Keratinocyte (primary cell): ENCODE measurements at regions not wholly inside any gene's neighbourhood (a gene's known extent, or its start where the extent isn't known, plus 50 kb on each side); places are given as distances from the start of the nearest gene placed in this dataset.

Experiments
- DNase-seq: peaks from one replicate; pipeline ENCODE4 v3.0.0-alpha.2; 2011; ENCODE audit warnings: low read depth, missing footprints, low spot score
- FAIRE-seq: peaks from 2 replicates; lab custom pipeline; 2011; peaks lifted over from hg19 to GRCh38; lab: Jason Lieb, UNC
- H2AFZ ChIP-seq: 2 replicates; pipeline ENCODE4 v1.6.0; 2012; ENCODE audit warnings: low read length, control low read depth, inconsistent platforms; ENCODE audit not compliant: control insufficient read depth
- H3K27ac ChIP-seq: 2 replicates; pipeline ENCODE4 v1.5.1; 2011; ENCODE audit warnings: low read length; ENCODE audit not compliant: control insufficient read depth, insufficient read depth
- H3K27me3 ChIP-seq: 3 replicates; pipeline ENCODE4 v1.6.0; 2011; ENCODE audit warnings: low read length; ENCODE audit not compliant: control insufficient read depth, insufficient read depth; ENCODE audit errors: extremely low read depth
- H3K36me3 ChIP-seq, 2 experiments: 2 replicates in 1 of 2; 3 replicates in 1 of 2; pipeline ENCODE4 v1.5.1; 2011; ENCODE audit warnings: low read length in 2 of 2, mild to moderate bottlenecking in 1 of 2; ENCODE audit not compliant: control insufficient read depth in 2 of 2, insufficient read depth in 2 of 2; ENCODE audit errors: extremely low read depth in 1 of 2
- H3K4me1 ChIP-seq: 3 replicates; pipeline ENCODE4 v1.5.1; 2011; ENCODE audit warnings: low read length; ENCODE audit not compliant: control insufficient read depth, insufficient read depth; ENCODE audit errors: extremely low read depth
- H3K4me2 ChIP-seq: 3 replicates; pipeline ENCODE4 v1.6.0; 2011; ENCODE audit warnings: low read depth, low read length; ENCODE audit not compliant: control insufficient read depth, insufficient read depth; ENCODE audit errors: extremely low read depth
- H3K4me3 ChIP-seq, 3 experiments: fragments of 200-600 bp in 1 of 3; sonication (generic) in 1 of 3; 2 replicates in 2 of 3; 3 replicates in 1 of 3; pipeline ENCODE4 v1.5.1; 2011 to 2016; ENCODE audit warnings: low read length in 3 of 3, mild to moderate bottlenecking in 3 of 3, control low read depth in 2 of 3, inconsistent platforms in 1 of 3, low read depth in 1 of 3, mixed read lengths in 1 of 3, mixed run types in 1 of 3, moderate library complexity in 1 of 3; ENCODE audit not compliant: control insufficient read depth in 2 of 3, insufficient read depth in 2 of 3; ENCODE audit errors: extremely low read depth in 1 of 3
- H3K79me2 ChIP-seq: 2 replicates; pipeline ENCODE4 v1.6.0; 2012; ENCODE audit warnings: low read length; ENCODE audit not compliant: control insufficient read depth, insufficient read depth
- H3K9ac ChIP-seq: 3 replicates; pipeline ENCODE4 v1.6.0; 2011; ENCODE audit warnings: low read length; ENCODE audit not compliant: control insufficient read depth, insufficient read depth; ENCODE audit errors: extremely low read depth
- H3K9me1 ChIP-seq: 3 replicates; pipeline ENCODE4 v1.6.0; 2011; ENCODE audit warnings: low read length; ENCODE audit not compliant: control insufficient read depth, insufficient read depth; ENCODE audit errors: extremely low read depth
- H3K9me3 ChIP-seq: 2 replicates; pipeline ENCODE4 v1.5.1; 2012; ENCODE audit warnings: low read depth, low read length; ENCODE audit not compliant: control insufficient read depth
- H4K20me1 ChIP-seq: 3 replicates; pipeline ENCODE4 v1.6.0; 2011; ENCODE audit warnings: low read length; ENCODE audit not compliant: control insufficient read depth, insufficient read depth; ENCODE audit errors: extremely low read depth
- CTCF ChIP-seq, 3 experiments: IDR thresholded peaks in 1 of 3; conservative IDR thresholded peaks in 1 of 3; optimal IDR thresholded peaks in 1 of 3; 2 replicates in 2 of 3; 3 replicates in 1 of 3; pipeline versions ENCODE3 to v1.5.1; 2011; ENCODE audit warnings: low read length in 3 of 3, mild to moderate bottlenecking in 3 of 3, moderate library complexity in 2 of 3, control low read depth in 1 of 3, inconsistent platforms in 1 of 3; ENCODE audit not compliant: insufficient read depth in 2 of 3; ENCODE audit errors: extremely low read depth in 1 of 3
- EZH2 ChIP-seq: IDR thresholded peaks from one replicate; pipeline ENCODE4 v1.6.1; 2012; ENCODE audit warnings: inconsistent platforms, mild to moderate bottlenecking, low read length, moderate library complexity
- dilution Hi-C: fragments of 300-500 bp; cut with MboI; formaldehyde crosslinking; loops from one replicate; pipeline ENCODE4 v1.7.0; 2020; ENCODE audit warnings: low sequenced_read_pairs; ENCODE audit not compliant: extremely low pct_ligation_motif_present

GRCh38 chr2:122542646-122543045 is 787.2 kb downstream of the TSN start:
- H3K79me2 ChIP-seq = no peaks in the 10 kb centered on the region
- H3K36me3 ChIP-seq = no peaks in the 10 kb centered on the region
- no peaks in the 10 kb centered on the region for H3K9me1 ChIP-seq
- no peak overlapping the region for H3K4me2 ChIP-seq
- no peaks in the 10 kb centered on the region for H3K27me3 ChIP-seq
- H3K27ac ChIP-seq = no peak overlapping the region
- DNase-seq = no peak
- FAIRE-seq = no peak
- TF ChIP-seq CTCF (optimal IDR thresholded peaks at IDR 0.05 in 1 of 3, IDR thresholded peaks at IDR 0.05 in 1 of 3, conservative IDR thresholded peaks at IDR 0.05 in 1 of 3; ENCODE audit: extremely low read depth in 1 of 3, insufficient read depth in 2 of 3, low read length in 3 of 3) = no peak
- H4K20me1 ChIP-seq = no peaks in the 10 kb centered on the region
- H3K4me3 ChIP-seq = no peak overlapping the region
- no peaks in the 10 kb centered on the region for H3K9me3 ChIP-seq
- no peaks in the 10 kb centered on the region for H3K4me1 ChIP-seq
- H2AFZ ChIP-seq = no peak overlapping the region
- H3K9ac ChIP-seq = no peak overlapping the region
- dilution Hi-C loops = no loop called here

DNA sequence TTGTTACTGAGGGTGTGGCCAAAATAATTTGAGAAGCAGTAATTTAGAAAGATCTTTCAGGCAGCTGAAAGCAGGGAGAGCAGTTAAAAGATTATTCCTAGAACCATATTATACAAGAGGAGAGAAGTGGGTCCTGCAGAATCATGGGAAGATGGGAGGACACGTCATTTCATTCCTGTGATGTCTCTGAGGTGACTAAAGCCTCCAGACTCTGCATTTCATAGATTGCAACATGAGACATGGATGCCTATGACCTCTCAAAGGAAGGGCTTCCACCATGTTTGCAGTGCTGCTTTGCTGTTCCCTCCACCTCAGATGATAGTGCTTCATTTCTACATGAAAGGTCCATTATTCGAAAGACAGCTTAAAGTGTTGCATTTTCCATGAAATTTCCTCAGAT is 788.4 kb downstream of the TSN start:
- H3K36me3 ChIP-seq = no peaks in the 10 kb centered on the region
- FAIRE-seq (no peak), DNase-seq (no peak)
- TF ChIP-seq EZH2 (no peak), CTCF (optimal IDR thresholded peaks at IDR 0.05 in 1 of 3, IDR thresholded peaks at IDR 0.05 in 1 of 3, conservative IDR thresholded peaks at IDR 0.05 in 1 of 3; ENCODE audit: extremely low read depth in 1 of 3, insufficient read depth in 2 of 3, low read length in 3 of 3) (no peak)
- no peaks in the 10 kb centered on the region for H4K20me1 ChIP-seq
- no peak overlapping the region for H3K9ac ChIP-seq
- no peaks in the 10 kb centered on the region for H3K27me3 ChIP-seq
- H3K9me3 ChIP-seq = no peaks in the 10 kb centered on the region
- no peak overlapping the region for H3K27ac ChIP-seq
- dilution Hi-C loops = no loop called here
- no peak overlapping the region for H3K4me3 ChIP-seq
- H3K79me2 ChIP-seq = no peaks in the 10 kb centered on the region
- no peak overlapping the region for H2AFZ ChIP-seq
- no peak overlapping the region for H3K4me2 ChIP-seq
- H3K9me1 ChIP-seq = no peaks in the 10 kb centered on the region
- no peaks in the 10 kb centered on the region for H3K4me1 ChIP-seq
